VCaP (cell line): ENCODE measurements at regions not wholly inside any gene's neighbourhood (a gene's known extent, or its start where the extent isn't known, plus 50 kb on each side); places are given as distances from the start of the nearest gene placed in this dataset.

Experiments
- H3K27ac ChIP-seq: fragments of 450-650 bp; 2 replicates; pipeline ENCODE4 v1.5.1; 2017
- CTCF ChIP-seq: fragments of 450-650 bp; conservative IDR thresholded peaks from 2 replicates; pipeline ENCODE4 v1.5.1; 2017; ENCODE audit warnings: mild to moderate bottlenecking, moderate library complexity

GRCh38 chr1:2949966-2950925 is 71.0 kb upstream of the ACTRT2 start:
- H3K27ac ChIP-seq, result no peak overlapping the region
- TF ChIP-seq CTCF, result no peak

- TF ChIP-seq CTCF, result no peak
- no peak overlapping the region for H3K27ac ChIP-seq
These were observed 70.4 kb upstream of the ACTRT2 start for GRCh38 chr1:2950926-2951305.

GRCh38 chr1:2951856-2952255 is 69.4 kb upstream of the ACTRT2 start:
- no peak overlapping the region for H3K27ac ChIP-seq
- no peak for TF ChIP-seq CTCF

GRCh38 chr1:2952371-2952770 is 68.9 kb upstream of the ACTRT2 start:
- H3K27ac ChIP-seq, result no peak overlapping the region
- TF ChIP-seq CTCF, result no peak

- H3K27ac ChIP-seq, result no peak overlapping the region
- TF ChIP-seq CTCF, result no peak
These were observed 68.3 kb upstream of the ACTRT2 start for GRCh38 chr1:2952992-2953391.

GRCh38 chr1:2953688-2954285 is 67.5 kb upstream of the ACTRT2 start:
- H3K27ac ChIP-seq, result no peak overlapping the region
- TF ChIP-seq CTCF, result no peak

- no peak overlapping the region for H3K27ac ChIP-seq
- TF ChIP-seq CTCF, result no peak
These were observed 65.6 kb upstream of the ACTRT2 start for GRCh38 chr1:2955652-2956051.
